CD4-positive, alpha-beta T cell treated with Interleukin-6 for 4 hours (primary cell): ENCODE measurements at regions not wholly inside any gene's neighbourhood (a gene's known extent, or its start where the extent isn't known, plus 50 kb on each side); places are given as distances from the start of the nearest gene placed in this dataset.
"Not testable (repeated sequence)": the region's sequence is repeated elsewhere in the genome, so short reads cannot be mapped to it uniquely, and the experiment has no call there.

Source experiments
- DNase-seq: peaks from one replicate; pipeline ENCODE4 v3.0.0-alpha.2; 2020; ENCODE audit warnings: mixed read lengths

GRCh38 chr7:10731253-10731773 lies 242.4 kb upstream of the PHF14 start:
- no peak for DNase-seq

- no peak for DNase-seq
Observed at GRCh38 chr7:10733747-10734146, 239.9 kb upstream of the PHF14 start.

GRCh38 chr7:10734595-10734994 lies 239.1 kb upstream of the PHF14 start:
- no peak for DNase-seq

- DNase-seq: no peak
Observed at GRCh38 chr7:10739401-10739800, 234.3 kb upstream of the PHF14 start.

- DNase-seq: no peak
Observed at GRCh38 chr7:10740805-10741204, 232.9 kb upstream of the PHF14 start.

- no peak for DNase-seq
Observed at GRCh38 chr7:10756981-10757380, 216.7 kb upstream of the PHF14 start.

GRCh38 chr7:10759120-10759519 lies 214.6 kb upstream of the PHF14 start:
- no peak for DNase-seq

- no peak for DNase-seq
Observed at GRCh38 chr7:10767771-10768170, 205.9 kb upstream of the PHF14 start.

- DNase-seq: no peak
Observed at GRCh38 chr7:10770176-10770575, 203.5 kb upstream of the PHF14 start.

- DNase-seq: no peak
Observed at GRCh38 chr7:10773430-10773829, 200.2 kb upstream of the PHF14 start.

- no peak for DNase-seq
Observed at GRCh38 chr7:10779465-10780399, 193.9 kb upstream of the PHF14 start.

GRCh38 chr7:10780400-10780747 lies 193.3 kb upstream of the PHF14 start:
- DNase-seq: no peak

- not testable (repeated sequence) for DNase-seq
Observed at GRCh38 chr7:10786976-10787375, 186.7 kb upstream of the PHF14 start.

- DNase-seq: no peak
Observed at GRCh38 chr7:10789170-10789569, 184.5 kb upstream of the PHF14 start.

GRCh38 chr7:10790910-10791309 lies 182.8 kb upstream of the PHF14 start:
- no peak for DNase-seq

GRCh38 chr7:10793995-10794775 lies 179.5 kb upstream of the PHF14 start:
- DNase-seq: no peak

GRCh38 chr7:10797157-10797556 lies 176.5 kb upstream of the PHF14 start:
- DNase-seq: no peak

GRCh38 chr7:10798044-10798443 lies 175.6 kb upstream of the PHF14 start:
- no peak for DNase-seq

- no peak for DNase-seq
Observed at GRCh38 chr7:10799475-10799874, 174.2 kb upstream of the PHF14 start.

GRCh38 chr7:10802011-10802410 lies 171.7 kb upstream of the PHF14 start:
- DNase-seq: no peak

GRCh38 chr7:10802526-10802925 lies 171.1 kb upstream of the PHF14 start:
- no peak for DNase-seq

- DNase-seq: no peak
Observed at GRCh38 chr7:10803720-10804119, 170.0 kb upstream of the PHF14 start.

GRCh38 chr7:10804770-10805169 lies 168.9 kb upstream of the PHF14 start:
- no peak for DNase-seq

GRCh38 chr7:10815546-10815945 lies 158.1 kb upstream of the PHF14 start:
- DNase-seq: no peak
